SK-N-SH (cell line): ENCODE measurements at regions not wholly inside any gene's neighbourhood (a gene's known extent, or its start where the extent isn't known, plus 50 kb on each side); places are given as distances from the start of the nearest gene placed in this dataset.

ENCODE experiments used
- CTCF ChIA-PET: fragments of 300-600, 350-600 bp; formaldehyde crosslinking; extraction: SDS; loops from one replicate; lab custom pipeline; 2021; lab: Yijun Ruan, JAX
- POLR2A ChIA-PET: fragments of 350-600 bp; sonication (Branson Sonifier 250); formaldehyde crosslinking; extraction: SDS; loops from one replicate; lab custom pipeline; 2020; ENCODE audit warnings: antibody characterized with exemption, inconsistent platforms; lab: Yijun Ruan, JAX
- DNase-seq: peaks from one replicate; pipeline ENCODE4 v3.0.0; 2012
- H2AFZ ChIP-seq: fragments of 200-600 bp; sonication (generic); 2 replicates; pipeline ENCODE4 v1.8.1; 2016; ENCODE audit warnings: antibody characterized with exemption, mild to moderate bottlenecking, low read depth
- H3F3A ChIP-seq: fragments of 200-600 bp; sonication (generic); replicated peaks from 2 replicates; pipeline ENCODE3; 2016; ENCODE audit warnings: antibody characterized with exemption, mild to moderate bottlenecking; ENCODE audit not compliant: insufficient read depth
- H3K27ac ChIP-seq, 2 experiments: fragments of 200-500 bp in 1 of 2; fragments of 200-600 bp in 1 of 2; sonication (Bioruptor generic) in 1 of 2; sonication (generic), shearing (Covaris generic) in 1 of 2; 2 replicates each; pipeline versions ENCODE4 v1.5.1 to v1.6.1; 2014 to 2016; ENCODE audit warnings: low read depth in 2 of 2, inconsistent platforms in 1 of 2, low read length in 1 of 2, mild to moderate bottlenecking in 1 of 2, mixed read lengths in 1 of 2
- H3K27me3 ChIP-seq: fragments of 200-600 bp; sonication (generic), shearing (Covaris generic); 2 replicates; pipeline ENCODE4 v1.6.1; 2016; ENCODE audit warnings: mixed run types; ENCODE audit not compliant: insufficient read depth
- H3K36me3 ChIP-seq, 2 experiments: fragments of 200-500 bp in 1 of 2; fragments of 200-600 bp in 1 of 2; sonication (Bioruptor generic) in 1 of 2; sonication (generic) in 1 of 2; replicated peaks in 1 of 2; 2 replicates each; pipeline versions ENCODE3 to v1.5.1; 2014 to 2016; ENCODE audit warnings: low read length in 1 of 2, mild to moderate bottlenecking in 1 of 2; ENCODE audit not compliant: insufficient read depth in 2 of 2, control insufficient read depth in 1 of 2
- H3K4me1 ChIP-seq, 2 experiments: fragments of 200-500 bp in 1 of 2; fragments of 200-600 bp in 1 of 2; sonication (Bioruptor generic) in 1 of 2; sonication (generic), shearing (Covaris generic) in 1 of 2; 2 replicates each; pipeline versions ENCODE4 v1.5.1 to v1.6.1; 2014 to 2016; ENCODE audit warnings: low read depth in 1 of 2, low read length in 1 of 2, mixed run types in 1 of 2; ENCODE audit not compliant: insufficient read depth in 2 of 2, control insufficient read depth in 1 of 2
- H3K4me2 ChIP-seq: fragments of 200-600 bp; sonication (generic), shearing (Covaris generic); 2 replicates; pipeline ENCODE4 v1.6.1; 2017; ENCODE audit warnings: mixed run types
- H3K4me3 ChIP-seq, 2 experiments: fragments of 200-500 bp in 1 of 2; fragments of 200-600 bp in 1 of 2; sonication (Bioruptor generic) in 1 of 2; sonication (generic), shearing (Covaris generic) in 1 of 2; 2 replicates each; pipeline versions ENCODE4 v1.5.1 to v1.8.1; 2014 to 2016; ENCODE audit warnings: low read depth in 2 of 2, inconsistent platforms in 1 of 2, low read length in 1 of 2, mild to moderate bottlenecking in 1 of 2, mixed read lengths in 1 of 2, moderate library complexity in 1 of 2
- H3K79me2 ChIP-seq: fragments of 200-600 bp; sonication (generic); 2 replicates; pipeline ENCODE4 v1.8.1; 2017; ENCODE audit warnings: mild to moderate bottlenecking; ENCODE audit not compliant: insufficient read depth
- H3K9ac ChIP-seq: fragments of 200-600 bp; sonication (generic); 2 replicates; pipeline ENCODE4 v1.6.1; 2017; ENCODE audit warnings: mixed run types
- H3K9me2 ChIP-seq: fragments of 200-600 bp; sonication (generic); 2 replicates; pipeline ENCODE4 v1.6.1; 2017; ENCODE audit warnings: mixed run types
- H3K9me3 ChIP-seq: fragments of 200-600 bp; sonication (generic); 2 replicates; pipeline ENCODE4 v1.6.1; 2017; ENCODE audit warnings: mixed run types, mild to moderate bottlenecking, moderate library complexity
- H4K20me1 ChIP-seq: fragments of 200-600 bp; sonication (generic); 2 replicates; pipeline ENCODE4 v1.6.1; 2017; ENCODE audit warnings: mild to moderate bottlenecking, mixed run types; ENCODE audit not compliant: insufficient read depth
- CHD2 ChIP-seq: fragments of 150-350 bp; IDR thresholded peaks from 2 replicates; pipeline ENCODE4 v1.6.1; 2018; ENCODE audit warnings: low read length; ENCODE audit not compliant: partially characterized antibody
- EP300 ChIP-seq, 2 experiments: IDR thresholded peaks; 2 replicates each; pipeline versions ENCODE4 v1.4.0 to v1.6.1; 2012; ENCODE audit warnings: borderline replicate concordance in 1 of 2, low read depth in 1 of 2, low read length in 1 of 2
- FOSL2 ChIP-seq: IDR thresholded peaks from 2 replicates; pipeline ENCODE4 v1.4.0; 2012; ENCODE audit warnings: low read depth, mild to moderate bottlenecking, moderate library complexity, borderline replicate concordance
- FOXJ3 ChIP-seq: sonication (generic); formaldehyde crosslinking; IDR thresholded peaks from 2 replicates; pipeline ENCODE4 v1.5.1; 2020; ENCODE audit warnings: mild to moderate bottlenecking, missing genetic modification reagents
- GABPA ChIP-seq: IDR thresholded peaks from 2 replicates; pipeline ENCODE4 v1.4.0; 2012; ENCODE audit warnings: low read depth, mild to moderate bottlenecking
- GATA2 ChIP-seq: sonication (generic); formaldehyde crosslinking; IDR thresholded peaks from 2 replicates; pipeline ENCODE4 v1.5.0; 2020; ENCODE audit warnings: mild to moderate bottlenecking, missing genetic modification reagents
- JUND ChIP-seq: IDR thresholded peaks from 2 replicates; pipeline ENCODE4 v1.4.0; 2012
- MEF2A ChIP-seq: IDR thresholded peaks from 2 replicates; pipeline ENCODE4 v1.4.0; 2012; ENCODE audit warnings: low read depth, borderline replicate concordance
- MXI1 ChIP-seq: IDR thresholded peaks from 2 replicates; pipeline ENCODE4 v1.6.1; 2012; ENCODE audit warnings: mild to moderate bottlenecking, low read depth, low read length, improper control_type of control experiment
- PBX3 ChIP-seq: IDR thresholded peaks from 2 replicates; pipeline ENCODE4; 2012
- POLR2AphosphoS5 ChIP-seq: IDR thresholded peaks from 2 replicates; pipeline ENCODE4 v1.6.1; 2012; ENCODE audit warnings: low read depth, low read length
- RAD21 ChIP-seq: IDR thresholded peaks from 2 replicates; pipeline ENCODE4 v1.6.1; 2012; ENCODE audit warnings: mild to moderate bottlenecking, low read length
- RXRA ChIP-seq: IDR thresholded peaks from 2 replicates; pipeline ENCODE4 v1.4.0; 2012; ENCODE audit warnings: low read depth, mild to moderate bottlenecking, borderline replicate concordance
- SIN3A ChIP-seq: IDR thresholded peaks from 2 replicates; pipeline ENCODE4 v1.6.1; 2012; ENCODE audit warnings: low read depth, mild to moderate bottlenecking, low read length, moderate library complexity, borderline replicate concordance
- TEAD4 ChIP-seq: IDR thresholded peaks from 2 replicates; pipeline ENCODE4 v1.4.0; 2012; ENCODE audit warnings: mild to moderate bottlenecking, borderline replicate concordance; ENCODE audit not compliant: insufficient read depth
- USF1 ChIP-seq: IDR thresholded peaks from 2 replicates; pipeline ENCODE4 v1.4.0; 2012; ENCODE audit warnings: low read depth, borderline replicate concordance
- ZBTB33 ChIP-seq: IDR thresholded peaks from 2 replicates; pipeline ENCODE4 v1.4.0; 2012; ENCODE audit warnings: low read depth, borderline replicate concordance
- WGBS: methylation state at CpG from one replicate; pipeline ENCODE4 v1.1.6; 2017; ENCODE audit warnings: low lambda C conversion rate; 5-methylcytosine and 5-hydroxymethylcytosine counted together
- TF ChIP-seq, protein P1 (sequence below): fragments of 200-600 bp; sonication (generic); IDR thresholded peaks from 2 replicates; pipeline ENCODE4 v1.6.1; 2017; ENCODE audit warnings: antibody characterized with exemption, mild to moderate bottlenecking, moderate library complexity
- TF ChIP-seq, protein P2 (sequence below): fragments of 150-350 bp; IDR thresholded peaks from 2 replicates; pipeline ENCODE4 v1.6.1; 2016; ENCODE audit warnings: mild to moderate bottlenecking, low read depth, low read length

- H3K27me3 ChIP-seq, result no peaks in the 10 kb centered on the region
- POLR2A ChIA-PET, result no interaction called here
Observed at GRCh38 chr2:52452201-52452600, 1315.4 kb upstream of the CHAC2 start.

DNA sequence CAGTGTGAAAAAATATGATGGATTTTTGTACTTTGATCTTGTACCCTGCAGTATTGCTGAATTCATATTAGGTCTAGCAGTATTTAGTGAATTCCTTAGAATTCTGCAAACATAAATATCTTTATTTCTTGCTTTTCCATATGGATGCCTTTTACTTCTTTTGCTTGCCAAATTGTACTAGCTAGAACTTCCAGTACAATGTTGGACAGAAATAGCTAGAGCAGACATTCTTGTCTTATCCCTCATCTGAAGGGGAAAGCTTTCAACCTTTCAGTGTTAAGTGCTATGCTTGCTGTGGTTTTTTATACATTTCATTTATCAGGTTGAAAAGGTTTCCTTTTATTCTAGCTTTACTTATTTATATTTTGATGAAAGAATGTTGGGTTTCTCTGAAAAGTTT, 1321.9 kb upstream of the CHAC2 start:
- POLR2A ChIA-PET, result no interaction called here
- DNase-seq, result no peak
- H2AFZ ChIP-seq, result no peak overlapping the region
- H3K4me3 ChIP-seq, result no peak overlapping the region
- no peaks in the 10 kb centered on the region for H4K20me1 ChIP-seq
- H3F3A ChIP-seq, result no peaks in the 10 kb centered on the region
- H3K27me3 ChIP-seq, result no peaks in the 10 kb centered on the region
- H3K9me3 ChIP-seq, result no peaks in the 10 kb centered on the region
- no peaks in the 10 kb centered on the region for H3K79me2 ChIP-seq
- H3K36me3 ChIP-seq, result no peaks in the 10 kb centered on the region
- H3K4me1 ChIP-seq, result no peaks in the 10 kb centered on the region
- no peaks in the 10 kb centered on the region; the same call in 1 of the 2 replicates for H3K9me2 ChIP-seq
- no peak overlapping the region for H3K9ac ChIP-seq
- CTCF ChIA-PET, result no interaction called here
- H3K27ac ChIP-seq, result no peak overlapping the region
- H3K4me2 ChIP-seq, result no peak overlapping the region
- TF ChIP-seq, protein P1, sequence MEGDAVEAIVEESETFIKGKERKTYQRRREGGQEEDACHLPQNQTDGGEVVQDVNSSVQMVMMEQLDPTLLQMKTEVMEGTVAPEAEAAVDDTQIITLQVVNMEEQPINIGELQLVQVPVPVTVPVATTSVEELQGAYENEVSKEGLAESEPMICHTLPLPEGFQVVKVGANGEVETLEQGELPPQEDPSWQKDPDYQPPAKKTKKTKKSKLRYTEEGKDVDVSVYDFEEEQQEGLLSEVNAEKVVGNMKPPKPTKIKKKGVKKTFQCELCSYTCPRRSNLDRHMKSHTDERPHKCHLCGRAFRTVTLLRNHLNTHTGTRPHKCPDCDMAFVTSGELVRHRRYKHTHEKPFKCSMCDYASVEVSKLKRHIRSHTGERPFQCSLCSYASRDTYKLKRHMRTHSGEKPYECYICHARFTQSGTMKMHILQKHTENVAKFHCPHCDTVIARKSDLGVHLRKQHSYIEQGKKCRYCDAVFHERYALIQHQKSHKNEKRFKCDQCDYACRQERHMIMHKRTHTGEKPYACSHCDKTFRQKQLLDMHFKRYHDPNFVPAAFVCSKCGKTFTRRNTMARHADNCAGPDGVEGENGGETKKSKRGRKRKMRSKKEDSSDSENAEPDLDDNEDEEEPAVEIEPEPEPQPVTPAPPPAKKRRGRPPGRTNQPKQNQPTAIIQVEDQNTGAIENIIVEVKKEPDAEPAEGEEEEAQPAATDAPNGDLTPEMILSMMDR, result no peak
- TF ChIP-seq PBX3 (no peak), FOSL2 (no peak), POLR2AphosphoS5 (no peak), MEF2A (no peak), EP300 (IDR thresholded peaks at IDR 0.05; ENCODE audit: borderline replicate concordance in 1 of 2, low read depth in 1 of 2, low read length in 1 of 2) (no peak), SIN3A (no peak), TEAD4 (no peak), RAD21 (no peak), JUND (no peak), USF1 (no peak), CHD2 (no peak), FOXJ3 (CRISPR knock-in tag) (no peak), GATA2 (no peak)

More at GRCh38 chr2:52452201-52452600, 1315.4 kb upstream of the CHAC2 start:
- Histone ChIP-seq H3K4me1 (no peaks in the 10 kb centered on the region), H3K79me2 (no peaks in the 10 kb centered on the region)
- no peak for DNase-seq
- TF ChIP-seq FOSL2, result no peak
- no peak for TF ChIP-seq ZBTB33
- no peak for TF ChIP-seq RXRA
- no peak for TF ChIP-seq MXI1
- TF ChIP-seq, protein P2, sequence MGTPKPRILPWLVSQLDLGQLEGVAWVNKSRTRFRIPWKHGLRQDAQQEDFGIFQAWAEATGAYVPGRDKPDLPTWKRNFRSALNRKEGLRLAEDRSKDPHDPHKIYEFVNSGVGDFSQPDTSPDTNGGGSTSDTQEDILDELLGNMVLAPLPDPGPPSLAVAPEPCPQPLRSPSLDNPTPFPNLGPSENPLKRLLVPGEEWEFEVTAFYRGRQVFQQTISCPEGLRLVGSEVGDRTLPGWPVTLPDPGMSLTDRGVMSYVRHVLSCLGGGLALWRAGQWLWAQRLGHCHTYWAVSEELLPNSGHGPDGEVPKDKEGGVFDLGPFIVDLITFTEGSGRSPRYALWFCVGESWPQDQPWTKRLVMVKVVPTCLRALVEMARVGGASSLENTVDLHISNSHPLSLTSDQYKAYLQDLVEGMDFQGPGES, result no peak
- no peak for TF ChIP-seq CHD2
- no peak for TF ChIP-seq GABPA
- TF ChIP-seq, all 33 proteins: peak for 0
- Histone ChIP-seq H2AFZ (no peak overlapping the region), H3F3A (no peaks in the 10 kb centered on the region), H3K4me2 (no peak overlapping the region), H3K4me3 (no peak overlapping the region), H3K9ac (no peak overlapping the region), H3K27ac (no peak overlapping the region), H4K20me1 (no peaks in the 10 kb centered on the region), H3K36me3 (no peaks in the 10 kb centered on the region), H3K9me2 (no peaks in the 10 kb centered on the region), H3K9me3 (no peaks in the 10 kb centered on the region)
- CTCF ChIA-PET, result no interaction called here
- 18% methylated on average over 4 of the region's 4 CpGs for WGBS
